Right atrium auricular region (tissue), 2 donors: ENCODE measurements at regions not wholly inside any gene's neighbourhood (a gene's known extent, or its start where the extent isn't known, plus 50 kb on each side); places are given as distances from the start of the nearest gene placed in this dataset.

ENCODE experiments used
- DNase-seq: peaks from one replicate; pipeline ENCODE4 v3.0.0-alpha.2; 2019; ENCODE audit warnings: low spot score
- H3K27ac ChIP-seq, 2 donors: fragments of 200-600 bp; sonication (generic); 1 replicate in 1 of 2; 2 replicates in 1 of 2; pipeline ENCODE4 v1.5.1; 2016 to 2019
- H3K27me3 ChIP-seq, 2 donors: fragments of 200-600 bp; sonication (generic); one replicate each; pipeline versions ENCODE4 v1.5.1 to v1.6.0; 2017 to 2019
- H3K36me3 ChIP-seq: fragments of 200-600 bp; sonication (generic); one replicate; pipeline ENCODE4 v1.5.1; 2016
- H3K4me1 ChIP-seq, 2 donors: fragments of 200-600 bp; sonication (generic); one replicate each; pipeline versions ENCODE4 v1.5.1 to v1.6.0; 2017 to 2019
- H3K4me3 ChIP-seq, 2 donors: fragments of 200-600 bp; sonication (generic); 1 replicate in 1 of 2; 2 replicates in 1 of 2; pipeline ENCODE4 v1.5.1; 2017 to 2019; ENCODE audit warnings: mild to moderate bottlenecking in 1 of 2, moderate library complexity in 1 of 2
- H3K9me3 ChIP-seq, 2 donors: fragments of 200-600 bp; sonication (generic); one replicate each; pipeline ENCODE4 v1.5.1; 2019
- TF ChIP-seq, protein P1 (sequence below), 2 donors: fragments of 200-600 bp; sonication (generic); IDR thresholded peaks; one replicate each; pipeline ENCODE4 v1.5.1; 2019; ENCODE audit warnings: antibody characterized with exemption in 2 of 2

DNA sequence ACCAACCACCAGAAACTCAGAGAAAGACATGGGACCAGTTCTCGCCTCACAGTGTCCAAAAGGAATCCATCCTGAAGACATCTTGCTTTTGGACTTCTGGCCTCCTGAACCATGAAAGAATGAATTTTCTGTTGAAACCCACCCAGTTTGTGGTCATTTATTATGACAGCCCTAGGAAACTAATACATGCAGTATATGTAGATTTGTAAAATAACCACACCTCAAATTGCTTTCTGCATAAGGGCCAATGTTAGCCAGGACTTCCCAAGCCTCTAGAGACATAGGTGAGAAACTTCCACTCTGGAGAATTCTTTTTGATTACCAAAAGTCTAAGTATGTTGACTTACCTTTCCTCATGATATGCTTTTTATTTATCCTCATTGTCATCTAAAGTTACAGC is 210.5 kb upstream of the SP4 start:
- TF ChIP-seq, protein P1, sequence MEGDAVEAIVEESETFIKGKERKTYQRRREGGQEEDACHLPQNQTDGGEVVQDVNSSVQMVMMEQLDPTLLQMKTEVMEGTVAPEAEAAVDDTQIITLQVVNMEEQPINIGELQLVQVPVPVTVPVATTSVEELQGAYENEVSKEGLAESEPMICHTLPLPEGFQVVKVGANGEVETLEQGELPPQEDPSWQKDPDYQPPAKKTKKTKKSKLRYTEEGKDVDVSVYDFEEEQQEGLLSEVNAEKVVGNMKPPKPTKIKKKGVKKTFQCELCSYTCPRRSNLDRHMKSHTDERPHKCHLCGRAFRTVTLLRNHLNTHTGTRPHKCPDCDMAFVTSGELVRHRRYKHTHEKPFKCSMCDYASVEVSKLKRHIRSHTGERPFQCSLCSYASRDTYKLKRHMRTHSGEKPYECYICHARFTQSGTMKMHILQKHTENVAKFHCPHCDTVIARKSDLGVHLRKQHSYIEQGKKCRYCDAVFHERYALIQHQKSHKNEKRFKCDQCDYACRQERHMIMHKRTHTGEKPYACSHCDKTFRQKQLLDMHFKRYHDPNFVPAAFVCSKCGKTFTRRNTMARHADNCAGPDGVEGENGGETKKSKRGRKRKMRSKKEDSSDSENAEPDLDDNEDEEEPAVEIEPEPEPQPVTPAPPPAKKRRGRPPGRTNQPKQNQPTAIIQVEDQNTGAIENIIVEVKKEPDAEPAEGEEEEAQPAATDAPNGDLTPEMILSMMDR (IDR thresholded peaks at IDR 0.05) = no peak
- DNase-seq = no peak
- Histone ChIP-seq H3K27me3 (no peaks in the 10 kb centered on the region), H3K9me3 (no peaks in the 10 kb centered on the region), H3K4me1 (no peaks in the 10 kb centered on the region), H3K4me3 (no peak overlapping the region), H3K36me3 (no peaks in the 10 kb centered on the region), H3K27ac (no peak overlapping the region)

GRCh38 chr7:21218155-21218554 is 209.7 kb upstream of the SP4 start:
- Histone ChIP-seq H3K9me3 (no peaks in the 10 kb centered on the region), H3K27me3 (no peaks in the 10 kb centered on the region), H3K4me3 (no peak overlapping the region), H3K27ac (no peak overlapping the region), H3K4me1 (no peaks in the 10 kb centered on the region), H3K36me3 (no peaks in the 10 kb centered on the region)
- TF ChIP-seq, protein P1 (IDR thresholded peaks at IDR 0.05) = no peak
- no peak for DNase-seq

GRCh38 chr7:21221130-21221529 is 206.8 kb upstream of the SP4 start:
- no peak for DNase-seq
- H3K9me3 ChIP-seq = no peaks in the 10 kb centered on the region
- TF ChIP-seq, protein P1 (IDR thresholded peaks at IDR 0.05) = no peak
- no peak overlapping the region for H3K27ac ChIP-seq
- H3K27me3 ChIP-seq = no peaks in the 10 kb centered on the region
- H3K4me1 ChIP-seq = no peaks in the 10 kb centered on the region
- no peaks in the 10 kb centered on the region for H3K36me3 ChIP-seq
- H3K4me3 ChIP-seq = no peak overlapping the region

DNA sequence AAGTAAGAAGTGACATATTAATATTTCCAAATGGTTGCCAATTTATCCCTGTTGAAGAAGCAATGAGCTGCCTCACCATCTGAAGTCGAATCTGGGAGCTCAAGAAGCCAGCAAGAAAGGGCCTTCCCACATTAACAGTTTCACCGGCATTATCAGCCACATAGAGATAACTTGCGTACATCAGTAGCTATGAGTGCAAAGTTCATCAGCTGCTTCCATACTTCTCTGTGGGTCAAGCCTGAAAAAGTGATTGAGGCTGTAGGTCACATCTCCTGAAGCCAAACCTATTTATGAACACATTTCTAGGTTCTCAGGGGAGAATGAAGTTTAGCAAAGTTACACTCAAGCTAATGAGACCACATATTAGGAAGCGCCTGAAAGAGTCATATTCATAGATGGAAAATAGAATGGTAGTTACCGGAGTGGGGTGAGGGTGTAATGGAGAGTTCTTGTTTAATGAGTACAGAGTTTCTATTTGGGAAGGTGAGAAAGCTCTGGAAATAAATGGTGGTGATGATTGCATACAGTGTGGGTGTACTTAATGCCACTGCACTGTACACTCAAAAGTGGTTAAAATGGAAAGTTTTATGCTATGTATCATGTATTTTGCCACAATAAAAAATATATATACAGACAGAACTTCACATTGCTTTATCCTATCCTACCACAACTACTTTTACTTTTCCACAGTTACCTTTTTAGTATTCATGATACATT is 189.3 kb upstream of the SP4 start:
- TF ChIP-seq, protein P1 (IDR thresholded peaks at IDR 0.05) = no peak

DNA sequence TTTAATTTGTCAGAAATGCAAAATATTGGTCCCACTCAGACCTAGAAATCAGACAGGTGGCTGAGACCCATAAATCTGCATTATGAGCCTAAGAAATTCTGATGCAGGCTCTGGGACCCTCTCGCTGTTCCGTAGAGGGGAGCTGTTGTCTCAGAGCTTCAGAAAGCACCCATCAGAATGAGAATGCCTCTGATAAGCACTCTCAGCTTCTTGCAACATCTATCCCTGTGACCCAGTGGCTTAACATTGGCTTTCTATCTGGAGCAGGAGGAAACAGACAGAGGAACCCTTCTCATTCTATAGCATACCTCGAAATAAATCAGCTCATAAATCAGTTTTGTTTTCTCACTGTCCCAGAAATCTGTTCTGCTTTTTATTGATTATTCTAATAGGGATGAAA is 184.6 kb upstream of the SP4 start:
- TF ChIP-seq, protein P1 (IDR thresholded peaks at IDR 0.05) = no peak
- Histone ChIP-seq H3K27me3 (no peaks in the 10 kb centered on the region), H3K27ac (no peak overlapping the region), H3K9me3 (no peaks in the 10 kb centered on the region), H3K36me3 (no peaks in the 10 kb centered on the region), H3K4me3 (no peak overlapping the region), H3K4me1 (no peaks in the 10 kb centered on the region)
- no peak for DNase-seq

More for the DNA sequence above, 189.3 kb upstream of the SP4 start:
- no peaks in the 10 kb centered on the region for H3K36me3 ChIP-seq
- no peak for DNase-seq
- no peak overlapping the region for H3K27ac ChIP-seq
- no peaks in the 10 kb centered on the region for H3K4me1 ChIP-seq
- no peak overlapping the region for H3K4me3 ChIP-seq
- H3K9me3 ChIP-seq = no peaks in the 10 kb centered on the region
- H3K27me3 ChIP-seq = no peaks in the 10 kb centered on the region
